Right cardiac atrium (tissue), 5 donors: ENCODE measurements at regions not wholly inside any gene's neighbourhood (a gene's known extent, or its start where the extent isn't known, plus 50 kb on each side); places are given as distances from the start of the nearest gene placed in this dataset.
"Not testable (repeated sequence)": the region's sequence is repeated elsewhere in the genome, so short reads cannot be mapped to it uniquely, and the experiment has no call there.

ENCODE experiments used
- ATAC-seq, 2 donors: fragments of 200-7000 bp; cut with Tn5 transposase; one replicate each; pipeline versions ENCODE4 v1.8.0 to v1.9.1; 2020; ENCODE audit warnings: moderate library complexity in 2 of 2, mild to moderate bottlenecking in 1 of 2
- DNase-seq, 3 donors: peaks; one replicate each; pipeline ENCODE4 v3.0.0-alpha.2; 2020
- H3K27ac ChIP-seq: one replicate; pipeline ENCODE4 v1.5.1; 2013; ENCODE audit warnings: mild to moderate bottlenecking, low read length, control low read depth, moderate library complexity
- H3K27me3 ChIP-seq: one replicate; pipeline ENCODE4 v1.6.1; 2013; ENCODE audit not compliant: control insufficient read depth, insufficient read depth
- H3K4me1 ChIP-seq: one replicate; pipeline ENCODE4 v1.6.1; 2013; ENCODE audit warnings: low read length; ENCODE audit not compliant: control insufficient read depth, insufficient read depth
- H3K4me3 ChIP-seq: one replicate; pipeline ENCODE4 v1.5.1; 2013; ENCODE audit warnings: low read length, control low read depth
- H3K9me3 ChIP-seq: one replicate; pipeline ENCODE4 v1.6.1; 2013; ENCODE audit warnings: low read length; ENCODE audit not compliant: control insufficient read depth
- WGBS: extraction: QIAGEN DNeasy Blood & Tissue Kit; methylation state at CpG from one replicate; pipeline ENCODE4 v1.1.7; 2013; 5-methylcytosine and 5-hydroxymethylcytosine counted together
- intact Hi-C, 4 donors: fragments of 100-400 bp; cut with DNase I; formaldehyde crosslinking; loops; one replicate each; pipeline versions ENCODE4 v1.11.0 to v1.14.0; 2022 to 2023
- donor health status: healthy with polysubstance abuse.
- donor health status: DM: no; HTN: yes; CAD: no.
- donor health status: DM: no; HTN: no; CAD: no.
- donor health status: DM: no; HTN: yes; CAD: no; lungs with severe emphysema.
- donor health status: DM: yes; HTN: yes; CAD: no.

- intact Hi-C loops, DNase-seq, H3K27ac ChIP-seq, H3K27me3 ChIP-seq, H3K4me3 ChIP-seq, H3K4me1 ChIP-seq, H3K9me3 ChIP-seq, ATAC-seq: not testable (repeated sequence)
- 68% methylated on average over 6 of the region's 7 CpGs for WGBS
Observed at GRCh38 chr4:49510238-49510637, 524.2 kb downstream of the CWH43 start.

DNA sequence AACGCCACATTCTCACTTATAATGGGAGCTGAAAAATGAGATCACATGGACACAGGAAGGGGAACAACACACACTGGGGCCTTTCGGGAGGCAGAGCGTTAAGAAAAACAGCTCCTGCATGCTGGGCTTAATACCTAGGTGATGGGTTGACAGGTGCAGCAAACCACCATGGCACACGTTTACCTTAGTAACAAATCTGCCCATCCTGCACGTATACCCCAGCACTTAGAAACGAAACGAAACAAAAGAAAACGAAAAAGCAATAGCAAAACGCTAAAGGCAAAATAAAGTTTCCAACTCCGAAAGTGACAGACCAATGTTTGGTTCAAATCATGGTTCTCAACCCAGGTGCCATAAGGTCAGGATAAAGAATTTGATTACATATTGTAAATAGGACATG, 525.3 kb downstream of the CWH43 start:
- H3K9me3 ChIP-seq, DNase-seq, H3K4me1 ChIP-seq, ATAC-seq, H3K27me3 ChIP-seq, intact Hi-C loops, H3K27ac ChIP-seq, H3K4me3 ChIP-seq: not testable (repeated sequence)
- WGBS: 58% methylated on average over 10 of the region's 10 CpGs

- H3K4me1 ChIP-seq, ATAC-seq, H3K9me3 ChIP-seq, H3K27me3 ChIP-seq, H3K4me3 ChIP-seq, intact Hi-C loops, H3K27ac ChIP-seq: not testable (repeated sequence)
- DNase-seq: peak in 1 of 3 donors; percentile 25
- WGBS: 63% methylated on average over 13 of the region's 13 CpGs
Observed at GRCh38 chr4:49511881-49512491, 525.9 kb downstream of the CWH43 start.

GRCh38 chr4:49512641-49513545, 526.8 kb downstream of the CWH43 start:
- intact Hi-C loops, H3K4me1 ChIP-seq, H3K4me3 ChIP-seq, ATAC-seq, H3K9me3 ChIP-seq, H3K27me3 ChIP-seq, H3K27ac ChIP-seq: not testable (repeated sequence)
- 78% methylated on average over 33 of the region's 33 CpGs for WGBS
- DNase-seq: peak in 1 of 3 donors; percentile 56

GRCh38 chr4:49513546-49514115, 527.6 kb downstream of the CWH43 start:
- peak in 1 of 3 donors; percentile 43 for DNase-seq
- H3K27me3 ChIP-seq, H3K4me1 ChIP-seq, H3K4me3 ChIP-seq, H3K9me3 ChIP-seq, intact Hi-C loops, ATAC-seq, H3K27ac ChIP-seq: not testable (repeated sequence)
- WGBS: 74% methylated on average over 8 of the region's 11 CpGs

DNA sequence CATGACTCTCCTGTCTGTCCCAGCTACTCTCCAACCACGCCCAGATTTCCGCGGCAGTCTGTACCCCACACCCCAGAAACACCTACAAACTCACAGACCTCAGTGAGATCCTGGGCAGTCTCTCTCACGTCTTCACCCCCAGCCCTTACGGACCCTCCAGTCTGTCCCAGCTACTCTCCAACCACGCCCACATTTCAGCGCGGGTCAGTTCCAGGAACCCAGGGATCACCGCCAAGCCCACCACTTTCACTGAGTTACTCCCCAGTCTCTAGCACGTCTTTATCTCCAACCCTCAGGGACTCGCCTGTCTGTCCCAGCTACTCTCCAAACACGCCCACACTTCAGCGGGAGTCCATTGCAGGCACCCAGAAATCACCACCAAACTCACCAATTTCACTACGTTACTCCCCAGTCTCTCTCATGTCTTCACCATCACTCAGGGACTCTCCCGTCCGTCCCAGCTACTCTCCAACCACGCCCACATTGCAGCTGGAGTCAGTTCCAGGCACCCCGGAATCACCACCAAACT, 528.2 kb downstream of the CWH43 start:
- H3K4me3 ChIP-seq, H3K27ac ChIP-seq, H3K27me3 ChIP-seq, H3K9me3 ChIP-seq, ATAC-seq, H3K4me1 ChIP-seq, intact Hi-C loops: not testable (repeated sequence)
- peak in 1 of 3 donors; percentile 61 for DNase-seq
- 68% methylated on average over 16 of the region's 18 CpGs for WGBS

DNA sequence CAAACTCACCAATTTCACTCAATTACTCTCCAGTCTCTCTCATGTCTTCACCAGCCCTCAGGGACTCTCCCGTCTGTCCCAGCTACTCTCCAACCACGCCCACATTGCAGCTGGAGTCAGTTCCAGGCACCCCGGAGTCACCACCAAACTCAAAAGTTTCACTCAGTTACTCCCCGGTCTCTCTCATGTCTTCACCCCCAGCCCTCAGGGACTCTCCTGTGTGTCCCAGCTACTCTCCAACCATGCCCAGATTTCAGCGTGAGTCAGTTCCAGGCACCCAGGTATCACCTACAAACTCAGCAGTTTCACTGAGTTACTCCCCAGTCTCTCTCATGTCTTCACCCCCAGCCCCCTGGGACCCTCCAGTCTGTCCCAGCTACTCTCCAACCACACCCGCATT, 528.8 kb downstream of the CWH43 start:
- 62% methylated on average over 6 of the region's 6 CpGs for WGBS
- H3K27ac ChIP-seq, H3K4me1 ChIP-seq, H3K4me3 ChIP-seq, intact Hi-C loops, ATAC-seq, H3K27me3 ChIP-seq, H3K9me3 ChIP-seq: not testable (repeated sequence)
- DNase-seq: peak in 1 of 3 donors; percentile 27

- WGBS: 73% methylated on average over 10 of the region's 10 CpGs
- H3K4me1 ChIP-seq, intact Hi-C loops, H3K4me3 ChIP-seq, H3K27ac ChIP-seq, H3K27me3 ChIP-seq, ATAC-seq, H3K9me3 ChIP-seq: not testable (repeated sequence)
- peak in 1 of 3 donors; percentile 30 for DNase-seq
Observed at GRCh38 chr4:49515241-49515640, 529.2 kb downstream of the CWH43 start.

GRCh38 chr4:49516096-49516495, 530.0 kb downstream of the CWH43 start:
- peak in 1 of 3 donors; percentile 50 for DNase-seq
- H3K27ac ChIP-seq, ATAC-seq, H3K9me3 ChIP-seq, H3K27me3 ChIP-seq, intact Hi-C loops, H3K4me1 ChIP-seq, H3K4me3 ChIP-seq: not testable (repeated sequence)
- 74% methylated on average over 15 of the region's 15 CpGs for WGBS

DNA sequence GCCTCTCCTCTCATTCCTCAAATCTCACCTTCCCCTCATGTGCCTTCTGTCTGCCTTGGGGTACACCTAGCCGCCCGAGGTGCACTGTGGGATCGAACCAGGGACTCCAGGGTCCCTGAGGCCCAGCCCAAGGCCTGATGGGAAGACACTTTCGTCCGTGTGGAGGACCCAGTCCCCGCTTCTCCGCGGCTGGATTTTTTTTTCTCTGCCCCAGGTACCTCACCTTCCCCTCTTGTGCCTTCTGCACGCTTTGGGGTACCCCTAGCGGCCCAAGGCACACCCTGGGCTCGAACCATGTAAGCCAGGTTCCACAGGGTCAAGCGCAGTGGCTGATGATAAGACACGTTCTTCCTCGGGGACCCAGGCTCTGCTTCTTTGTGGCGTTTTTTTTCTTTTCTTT, 530.7 kb downstream of the CWH43 start:
- intact Hi-C loops: no loop called here
- Histone ChIP-seq H3K4me1 (no peaks in the 10 kb centered on the region), H3K27ac (no peak overlapping the region), H3K27me3 (no peaks in the 10 kb centered on the region), H3K4me3 (no peak overlapping the region), H3K9me3 (no peaks in the 10 kb centered on the region)
- peak in 1 of 3 donors; percentile 39 for DNase-seq
- WGBS: 69% methylated on average over 15 of the region's 15 CpGs
- no peak for ATAC-seq
